GM12864 (cell line): ENCODE measurements at regions not wholly inside any gene's neighbourhood (a gene's known extent, or its start where the extent isn't known, plus 50 kb on each side); places are given as distances from the start of the nearest gene placed in this dataset.

Source experiments
- DNase-seq: peaks from one replicate; pipeline ENCODE4 v3.0.0-alpha.2; 2011; ENCODE audit warnings: low read depth
- H3K4me3 ChIP-seq: 2 replicates; pipeline ENCODE4 v1.5.1; 2011; ENCODE audit warnings: mild to moderate bottlenecking, low read depth, low read length, control low read depth
- CTCF ChIP-seq: IDR thresholded peaks from 2 replicates; pipeline ENCODE4 v1.5.1; 2011; ENCODE audit warnings: low read depth, mild to moderate bottlenecking, moderate library complexity, low read length, control low read depth, inconsistent platforms; ENCODE audit errors: missing control alignments

GRCh38 chr7:41182782-41183181 lies 520.1 kb downstream of the INHBA start:
- DNase-seq: no peak
- no peak for TF ChIP-seq CTCF
- no peak overlapping the region for H3K4me3 ChIP-seq

DNA sequence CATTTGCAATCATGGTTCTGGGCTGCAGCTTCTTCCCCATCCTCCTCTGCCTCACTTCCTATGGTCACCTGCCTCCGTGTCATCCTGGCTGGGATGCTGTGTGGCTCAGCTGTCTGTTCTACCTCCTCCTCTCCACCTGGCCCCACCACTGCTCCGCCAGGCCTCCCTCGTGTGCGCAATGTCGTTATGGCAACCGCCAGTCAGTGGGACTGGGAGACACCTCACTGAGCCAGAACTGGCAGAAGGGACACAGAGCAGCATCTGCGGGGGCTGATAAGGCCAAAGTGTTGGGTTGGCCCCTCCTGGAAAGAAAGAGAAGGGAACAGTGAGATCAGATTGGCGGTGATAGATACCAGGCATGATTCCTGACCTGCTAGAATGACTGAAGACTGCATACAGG lies 527.5 kb downstream of the INHBA start:
- TF ChIP-seq CTCF: no peak
- no peak for DNase-seq
- no peak overlapping the region for H3K4me3 ChIP-seq

GRCh38 chr7:41174521-41174920 lies 528.4 kb downstream of the INHBA start:
- no peak overlapping the region for H3K4me3 ChIP-seq
- DNase-seq: no peak
- no peak for TF ChIP-seq CTCF

- no peak for DNase-seq
- no peak for TF ChIP-seq CTCF
- no peak overlapping the region for H3K4me3 ChIP-seq
These were observed 532.4 kb downstream of the INHBA start for GRCh38 chr7:41170466-41170865.

DNA sequence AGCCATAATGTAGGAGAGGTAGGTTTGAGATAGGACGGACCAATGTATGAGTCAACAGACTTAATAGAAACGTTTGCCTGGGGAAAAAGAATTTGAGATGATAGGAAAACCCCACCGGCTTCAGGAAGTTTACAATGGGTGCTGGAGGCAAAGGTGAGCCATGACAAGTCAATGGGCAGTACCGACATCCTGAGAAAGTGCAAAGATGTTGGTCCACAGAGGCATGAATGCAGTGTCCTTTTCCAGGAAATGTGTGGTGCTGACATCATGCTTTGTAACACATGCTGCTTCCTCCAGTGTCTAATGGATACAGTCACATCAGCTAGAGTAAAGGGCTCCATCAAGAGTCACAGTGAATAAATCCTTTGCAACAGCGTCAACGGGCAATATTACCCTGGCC lies 533.6 kb downstream of the INHBA start:
- DNase-seq: no peak
- no peak for TF ChIP-seq CTCF
- H3K4me3 ChIP-seq: no peak overlapping the region

- no peak for DNase-seq
- no peak overlapping the region for H3K4me3 ChIP-seq
- TF ChIP-seq CTCF: no peak
These were observed 535.1 kb downstream of the INHBA start for GRCh38 chr7:41167836-41168235.

- TF ChIP-seq CTCF: no peak
- H3K4me3 ChIP-seq: no peak overlapping the region
- DNase-seq: no peak
These were observed 538.5 kb downstream of the INHBA start for GRCh38 chr7:41164440-41164839.
